Mesenchymal stem cell (in vitro differentiated cells and primary cell): ENCODE measurements at regions not wholly inside any gene's neighbourhood (a gene's known extent, or its start where the extent isn't known, plus 50 kb on each side); places are given as distances from the start of the nearest gene placed in this dataset.
"Not testable (repeated sequence)": the region's sequence is repeated elsewhere in the genome, so short reads cannot be mapped to it uniquely, and the experiment has no call there.

Experiments
- DNase-seq: peaks from one replicate; pipeline ENCODE4 v3.0.0-alpha.2; 2013
- H2AFZ ChIP-seq: one replicate; pipeline ENCODE4 v1.6.1; 2013; ENCODE audit warnings: low read depth, mild to moderate bottlenecking, control low read depth, inconsistent platforms, low read length, moderate library complexity
- H2AK5ac ChIP-seq: 2 replicates; pipeline ENCODE4 v1.6.1; 2013; ENCODE audit warnings: low read length, moderate library complexity, mild to moderate bottlenecking, inconsistent platforms; ENCODE audit not compliant: severe bottlenecking
- H2BK120ac ChIP-seq: one replicate; pipeline ENCODE4 v1.6.1; 2013; ENCODE audit warnings: low read depth, mild to moderate bottlenecking, inconsistent platforms, low read length, moderate library complexity
- H2BK12ac ChIP-seq, 2 experiments: one replicate each; pipeline ENCODE4 v1.6.1; 2013; ENCODE audit warnings: inconsistent platforms in 2 of 2, low read length in 2 of 2, mild to moderate bottlenecking in 2 of 2, moderate library complexity in 2 of 2, control low read depth in 1 of 2
- H2BK15ac ChIP-seq: one replicate; pipeline ENCODE4 v1.6.1; 2013; ENCODE audit warnings: mild to moderate bottlenecking, low read depth, inconsistent platforms; ENCODE audit not compliant: poor library complexity, severe bottlenecking
- H2BK5ac ChIP-seq: 2 replicates; pipeline ENCODE4 v1.6.1; 2013; ENCODE audit warnings: low read depth, mild to moderate bottlenecking, low read length, control low read depth, inconsistent platforms; ENCODE audit not compliant: poor library complexity, severe bottlenecking
- H3K14ac ChIP-seq, 2 experiments: one replicate each; pipeline ENCODE4 v1.6.1; 2013; ENCODE audit warnings: inconsistent platforms in 2 of 2, low read length in 2 of 2, control low read depth in 1 of 2, mild to moderate bottlenecking in 1 of 2, moderate library complexity in 1 of 2
- H3K18ac ChIP-seq, 2 experiments: one replicate each; pipeline ENCODE4 v1.6.1; 2013; ENCODE audit warnings: inconsistent platforms in 2 of 2, low read length in 2 of 2, control low read depth in 1 of 2, low read depth in 1 of 2, mild to moderate bottlenecking in 1 of 2
- H3K23ac ChIP-seq, 2 experiments: one replicate each; pipeline ENCODE4 v1.6.1; 2013; ENCODE audit warnings: inconsistent platforms in 2 of 2, low read length in 2 of 2, mild to moderate bottlenecking in 2 of 2, moderate library complexity in 2 of 2, control low read depth in 1 of 2
- H3K27ac ChIP-seq: 2 replicates; pipeline ENCODE4 v1.5.1; 2013; ENCODE audit warnings: mild to moderate bottlenecking, moderate library complexity, low read length, control low read depth, inconsistent platforms; ENCODE audit not compliant: poor library complexity, severe bottlenecking
- H3K27me3 ChIP-seq, 2 experiments: 2 replicates each; pipeline versions ENCODE4 v1.6.1 to v1.7.0; 2013; ENCODE audit warnings: low read length in 2 of 2, mild to moderate bottlenecking in 2 of 2, moderate library complexity in 2 of 2, control low read depth in 1 of 2, inconsistent platforms in 1 of 2; ENCODE audit not compliant: control insufficient read depth in 1 of 2, insufficient read depth in 1 of 2
- H3K36me3 ChIP-seq, 2 experiments: 2 replicates each; pipeline versions ENCODE4 v1.6.1 to v1.7.0; 2013; ENCODE audit warnings: low read length in 2 of 2, control low read depth in 1 of 2, inconsistent platforms in 1 of 2, low read depth in 1 of 2, mild to moderate bottlenecking in 1 of 2; ENCODE audit not compliant: insufficient read depth in 2 of 2, control insufficient read depth in 1 of 2
- H3K4ac ChIP-seq, 2 experiments: one replicate each; pipeline ENCODE4 v1.6.1; 2013; ENCODE audit warnings: inconsistent platforms in 2 of 2, low read length in 2 of 2, mild to moderate bottlenecking in 2 of 2, moderate library complexity in 2 of 2, control low read depth in 1 of 2, low read depth in 1 of 2
- H3K4me1 ChIP-seq: 2 replicates; pipeline ENCODE4 v1.6.1; 2013; ENCODE audit warnings: low read depth, low read length, control low read depth; ENCODE audit not compliant: control insufficient read depth, insufficient read depth
- H3K4me2 ChIP-seq: 2 replicates; pipeline ENCODE4 v1.6.1; 2013; ENCODE audit warnings: low read length, mild to moderate bottlenecking, inconsistent platforms; ENCODE audit not compliant: poor library complexity, severe bottlenecking
- H3K4me3 ChIP-seq, 2 experiments: 2 replicates each; pipeline versions ENCODE4 v1.5.1 to v1.7.0; 2013; ENCODE audit warnings: low read length in 2 of 2, mild to moderate bottlenecking in 2 of 2, control low read depth in 1 of 2, low read depth in 1 of 2; ENCODE audit not compliant: insufficient read depth in 1 of 2
- H3K79me1 ChIP-seq: replicated peaks from 2 replicates; pipeline ENCODE4 v1.6.1; 2013; ENCODE audit warnings: mild to moderate bottlenecking, control low read depth, low read length, inconsistent platforms; ENCODE audit not compliant: poor library complexity, severe bottlenecking
- H3K9ac ChIP-seq: 2 replicates; pipeline ENCODE4 v1.7.0; 2013; ENCODE audit warnings: mild to moderate bottlenecking, low read length, moderate library complexity
- H3K9me3 ChIP-seq: 2 replicates; pipeline ENCODE4 v1.7.0; 2013; ENCODE audit warnings: mild to moderate bottlenecking, low read length; ENCODE audit not compliant: control insufficient read depth
- H4K8ac ChIP-seq: one replicate; pipeline ENCODE4 v1.6.1; 2013; ENCODE audit warnings: inconsistent platforms, mild to moderate bottlenecking, low read length, moderate library complexity
- H4K91ac ChIP-seq: one replicate; pipeline ENCODE4 v1.6.1; 2013; ENCODE audit warnings: mild to moderate bottlenecking, low read length, inconsistent platforms
- WGBS: methylation state at CpG from one replicate; pipeline ENCODE4 v1.1.7; 2013; ENCODE audit warnings: mixed read lengths; 5-methylcytosine and 5-hydroxymethylcytosine counted together

- not testable (repeated sequence) for H3K79me1 ChIP-seq, H3K9ac ChIP-seq, H3K23ac ChIP-seq, H3K4ac ChIP-seq, H4K8ac ChIP-seq, H3K27me3 ChIP-seq, H2BK120ac ChIP-seq, H4K91ac ChIP-seq, H3K14ac ChIP-seq, H2BK12ac ChIP-seq, H3K4me3 ChIP-seq, H2AFZ ChIP-seq, DNase-seq, H3K27ac ChIP-seq, H3K4me1 ChIP-seq, H3K4me2 ChIP-seq, H2BK15ac ChIP-seq, H3K36me3 ChIP-seq, H2AK5ac ChIP-seq, H2BK5ac ChIP-seq, H3K18ac ChIP-seq
- 88% methylated on average over 4 of the region's 5 CpGs for WGBS
- peaks cover 47% of the 10 kb centered on the region for H3K9me3 ChIP-seq
Observed at GRCh38 chr12:94816746-94817145, 166.4 kb upstream of the TMCC3 start.

- Histone ChIP-seq H3K4me1 (peaks cover 1% of the 10 kb centered on the region), H3K4ac (no peak overlapping the region), H2BK120ac (no peak overlapping the region), H2BK15ac (no peak overlapping the region), H3K23ac (no peak overlapping the region), H2AFZ (no peak overlapping the region), H3K27ac (no peak overlapping the region), H4K91ac (no peak overlapping the region), H3K36me3 (no peaks in the 10 kb centered on the region), H3K18ac (no peak overlapping the region), H3K79me1 (no peaks in the 10 kb centered on the region), H3K4me3 (no peak overlapping the region), H3K9me3 (peaks cover 55% of the 10 kb centered on the region), H3K4me2 (no peak overlapping the region), H2BK12ac (no peak overlapping the region), H2BK5ac (no peak overlapping the region), H3K14ac (no peak overlapping the region), H2AK5ac (no peak overlapping the region), H4K8ac (no peak overlapping the region), H3K27me3 (peaks cover 0 to 3% of the 10 kb centered on the region in 2 experiments), H3K9ac (no peak overlapping the region)
- 45% methylated on average over 5 of the region's 7 CpGs for WGBS
- DNase-seq: no peak
Observed at GRCh38 chr12:94815958-94816357, 165.6 kb upstream of the TMCC3 start.

GRCh38 chr12:94815450-94815849 lies 165.1 kb upstream of the TMCC3 start:
- Histone ChIP-seq H3K4ac (no peak overlapping the region), H3K36me3 (no peaks in the 10 kb centered on the region), H2AK5ac (no peak overlapping the region), H3K14ac (no peak overlapping the region), H2BK120ac (no peak overlapping the region), H3K9ac (no peak overlapping the region), H3K4me1 (peaks cover 1% of the 10 kb centered on the region), H3K27me3 (peaks cover 0 to under 1% of the 10 kb centered on the region in 2 experiments), H4K8ac (no peak overlapping the region), H3K9me3 (peaks cover 59% of the 10 kb centered on the region), H4K91ac (no peak overlapping the region), H2BK5ac (no peak overlapping the region), H3K4me2 (no peak overlapping the region), H2BK12ac (no peak overlapping the region), H3K27ac (no peak overlapping the region), H2BK15ac (no peak overlapping the region), H3K4me3 (no peak overlapping the region), H3K23ac (no peak overlapping the region), H3K79me1 (no peaks in the 10 kb centered on the region), H2AFZ (no peak overlapping the region), H3K18ac (no peak overlapping the region)
- 90% methylated on average over 2 of the region's 2 CpGs for WGBS
- DNase-seq: no peak

- H3K4me3 ChIP-seq: no peak overlapping the region
- no peaks in the 10 kb centered on the region for H3K79me1 ChIP-seq
- H2BK120ac ChIP-seq: no peak overlapping the region
- H3K4me2 ChIP-seq: no peak overlapping the region
- no peaks in the 10 kb centered on the region for H3K36me3 ChIP-seq
- no peak overlapping the region for H3K9ac ChIP-seq
- no peak for DNase-seq
- no peak overlapping the region for H3K27ac ChIP-seq
- no peak overlapping the region for H3K18ac ChIP-seq
- no peak overlapping the region for H3K4ac ChIP-seq
- peaks cover 0 to 3% of the 10 kb centered on the region in 2 experiments for H3K27me3 ChIP-seq
- H3K9me3 ChIP-seq: peaks cover 70% of the 10 kb centered on the region
- no peak overlapping the region for H4K8ac ChIP-seq
- no peak overlapping the region for H2BK12ac ChIP-seq
- H2AK5ac ChIP-seq: no peak overlapping the region
- no peaks in the 10 kb centered on the region for H3K4me1 ChIP-seq
- H2BK15ac ChIP-seq: no peak overlapping the region
- H2BK5ac ChIP-seq: no peak overlapping the region
- WGBS: 75% methylated on average over 1 of the region's 2 CpGs
- H3K14ac ChIP-seq: no peak overlapping the region
- H3K23ac ChIP-seq: no peak overlapping the region
- no peak overlapping the region for H2AFZ ChIP-seq
- no peak overlapping the region for H4K91ac ChIP-seq
Observed at GRCh38 chr12:94813314-94813713, 163.0 kb upstream of the TMCC3 start.
